GM23338 (cell line): ENCODE measurements at regions not wholly inside any gene's neighbourhood (a gene's known extent, or its start where the extent isn't known, plus 50 kb on each side); places are given as distances from the start of the nearest gene placed in this dataset.

ENCODE experiments used
- CREB1 ChIP-seq: fragments of 250-450 bp; sonication (Bioruptor Pico); IDR thresholded peaks from 2 replicates; pipeline ENCODE4 v1.5.0; 2020; ENCODE audit warnings: low read depth, mild to moderate bottlenecking, moderate library complexity
- EZH2 ChIP-seq: fragments of 200-600 bp; sonication (generic); IDR thresholded peaks from one replicate; pipeline ENCODE4 v1.8.0; 2017; ENCODE audit warnings: antibody characterized with exemption, mild to moderate bottlenecking, low read depth; ENCODE audit not compliant: unreplicated experiment
- EZH2phosphoT487 ChIP-seq: fragments of 200-600 bp; sonication (generic); IDR thresholded peaks from one replicate; pipeline ENCODE4 v1.8.1; 2018; ENCODE audit warnings: antibody characterized with exemption; ENCODE audit not compliant: unreplicated experiment
- JUNB ChIP-seq: IDR thresholded peaks from one replicate; pipeline ENCODE4 v1.6.1; 2016; ENCODE audit warnings: antibody characterized with exemption; ENCODE audit not compliant: unreplicated experiment
- NANOG ChIP-seq: IDR thresholded peaks from 2 replicates; pipeline ENCODE4 v1.6.1; 2016; ENCODE audit warnings: antibody characterized with exemption, borderline replicate concordance
- POLR2AphosphoS5 ChIP-seq: IDR thresholded peaks from 2 replicates; pipeline ENCODE4 v1.6.1; 2016; ENCODE audit warnings: antibody characterized with exemption, low read depth
- ZNF114 ChIP-seq: fragments of 250-450 bp; sonication (Bioruptor Pico); IDR thresholded peaks from 2 replicates; pipeline ENCODE4 v1.5.0; 2020; ENCODE audit warnings: mild to moderate bottlenecking, moderate library complexity
- TF ChIP-seq, protein P1 (sequence below), 2 experiments: fragments of 200-600 bp in 1 of 2; sonication (generic) in 1 of 2; conservative IDR thresholded peaks; 2 replicates each; pipeline versions ENCODE4 v1.5.1 to v1.6.1; 2016 to 2017; ENCODE audit warnings: antibody characterized with exemption in 2 of 2, low read depth in 2 of 2, mild to moderate bottlenecking in 2 of 2, moderate library complexity in 1 of 2
- TF ChIP-seq, protein P2 (sequence below): IDR thresholded peaks from 2 replicates; pipeline ENCODE4 v1.6.1; 2016; ENCODE audit warnings: antibody characterized with exemption
- TF ChIP-seq, protein P3 (sequence below): IDR thresholded peaks from one replicate; pipeline ENCODE4 v1.6.1; 2018; ENCODE audit warnings: antibody characterized with exemption; ENCODE audit not compliant: unreplicated experiment

DNA sequence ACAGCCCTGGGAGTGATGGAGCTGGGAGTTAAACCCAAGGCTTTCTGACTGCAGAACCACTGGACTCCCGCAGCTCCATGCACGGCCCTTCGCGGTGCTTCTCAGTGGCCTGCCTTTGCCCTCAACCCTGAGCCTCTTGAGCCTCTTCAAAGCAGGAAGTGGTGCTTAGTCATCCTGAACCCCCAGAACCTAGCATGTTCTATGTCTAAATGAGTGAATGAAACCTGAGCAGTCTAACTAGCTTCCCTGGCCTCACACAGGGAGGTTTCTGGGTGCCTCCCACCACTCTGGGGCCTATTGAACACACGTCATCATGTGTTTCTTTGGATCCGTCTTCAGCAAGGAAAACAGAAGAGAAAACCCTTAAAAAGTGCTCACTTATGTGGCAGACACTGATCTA, 117.9 kb upstream of the SFSWAP start:
- TF ChIP-seq, protein P1, sequence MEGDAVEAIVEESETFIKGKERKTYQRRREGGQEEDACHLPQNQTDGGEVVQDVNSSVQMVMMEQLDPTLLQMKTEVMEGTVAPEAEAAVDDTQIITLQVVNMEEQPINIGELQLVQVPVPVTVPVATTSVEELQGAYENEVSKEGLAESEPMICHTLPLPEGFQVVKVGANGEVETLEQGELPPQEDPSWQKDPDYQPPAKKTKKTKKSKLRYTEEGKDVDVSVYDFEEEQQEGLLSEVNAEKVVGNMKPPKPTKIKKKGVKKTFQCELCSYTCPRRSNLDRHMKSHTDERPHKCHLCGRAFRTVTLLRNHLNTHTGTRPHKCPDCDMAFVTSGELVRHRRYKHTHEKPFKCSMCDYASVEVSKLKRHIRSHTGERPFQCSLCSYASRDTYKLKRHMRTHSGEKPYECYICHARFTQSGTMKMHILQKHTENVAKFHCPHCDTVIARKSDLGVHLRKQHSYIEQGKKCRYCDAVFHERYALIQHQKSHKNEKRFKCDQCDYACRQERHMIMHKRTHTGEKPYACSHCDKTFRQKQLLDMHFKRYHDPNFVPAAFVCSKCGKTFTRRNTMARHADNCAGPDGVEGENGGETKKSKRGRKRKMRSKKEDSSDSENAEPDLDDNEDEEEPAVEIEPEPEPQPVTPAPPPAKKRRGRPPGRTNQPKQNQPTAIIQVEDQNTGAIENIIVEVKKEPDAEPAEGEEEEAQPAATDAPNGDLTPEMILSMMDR (conservative IDR thresholded peaks at IDR 0.05; ENCODE audit: low read depth in 2 of 2) = no peak
- no peak for TF ChIP-seq EZH2
- TF ChIP-seq NANOG = no peak
- TF ChIP-seq POLR2AphosphoS5 = no peak
- no peak for TF ChIP-seq CREB1 (CRISPR knock-in tag)
- TF ChIP-seq EZH2phosphoT487 = no peak
- TF ChIP-seq, protein P2, sequence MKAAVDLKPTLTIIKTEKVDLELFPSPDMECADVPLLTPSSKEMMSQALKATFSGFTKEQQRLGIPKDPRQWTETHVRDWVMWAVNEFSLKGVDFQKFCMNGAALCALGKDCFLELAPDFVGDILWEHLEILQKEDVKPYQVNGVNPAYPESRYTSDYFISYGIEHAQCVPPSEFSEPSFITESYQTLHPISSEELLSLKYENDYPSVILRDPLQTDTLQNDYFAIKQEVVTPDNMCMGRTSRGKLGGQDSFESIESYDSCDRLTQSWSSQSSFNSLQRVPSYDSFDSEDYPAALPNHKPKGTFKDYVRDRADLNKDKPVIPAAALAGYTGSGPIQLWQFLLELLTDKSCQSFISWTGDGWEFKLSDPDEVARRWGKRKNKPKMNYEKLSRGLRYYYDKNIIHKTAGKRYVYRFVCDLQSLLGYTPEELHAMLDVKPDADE = no peak
- TF ChIP-seq, protein P3, sequence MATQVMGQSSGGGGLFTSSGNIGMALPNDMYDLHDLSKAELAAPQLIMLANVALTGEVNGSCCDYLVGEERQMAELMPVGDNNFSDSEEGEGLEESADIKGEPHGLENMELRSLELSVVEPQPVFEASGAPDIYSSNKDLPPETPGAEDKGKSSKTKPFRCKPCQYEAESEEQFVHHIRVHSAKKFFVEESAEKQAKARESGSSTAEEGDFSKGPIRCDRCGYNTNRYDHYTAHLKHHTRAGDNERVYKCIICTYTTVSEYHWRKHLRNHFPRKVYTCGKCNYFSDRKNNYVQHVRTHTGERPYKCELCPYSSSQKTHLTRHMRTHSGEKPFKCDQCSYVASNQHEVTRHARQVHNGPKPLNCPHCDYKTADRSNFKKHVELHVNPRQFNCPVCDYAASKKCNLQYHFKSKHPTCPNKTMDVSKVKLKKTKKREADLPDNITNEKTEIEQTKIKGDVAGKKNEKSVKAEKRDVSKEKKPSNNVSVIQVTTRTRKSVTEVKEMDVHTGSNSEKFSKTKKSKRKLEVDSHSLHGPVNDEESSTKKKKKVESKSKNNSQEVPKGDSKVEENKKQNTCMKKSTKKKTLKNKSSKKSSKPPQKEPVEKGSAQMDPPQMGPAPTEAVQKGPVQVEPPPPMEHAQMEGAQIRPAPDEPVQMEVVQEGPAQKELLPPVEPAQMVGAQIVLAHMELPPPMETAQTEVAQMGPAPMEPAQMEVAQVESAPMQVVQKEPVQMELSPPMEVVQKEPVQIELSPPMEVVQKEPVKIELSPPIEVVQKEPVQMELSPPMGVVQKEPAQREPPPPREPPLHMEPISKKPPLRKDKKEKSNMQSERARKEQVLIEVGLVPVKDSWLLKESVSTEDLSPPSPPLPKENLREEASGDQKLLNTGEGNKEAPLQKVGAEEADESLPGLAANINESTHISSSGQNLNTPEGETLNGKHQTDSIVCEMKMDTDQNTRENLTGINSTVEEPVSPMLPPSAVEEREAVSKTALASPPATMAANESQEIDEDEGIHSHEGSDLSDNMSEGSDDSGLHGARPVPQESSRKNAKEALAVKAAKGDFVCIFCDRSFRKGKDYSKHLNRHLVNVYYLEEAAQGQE = no peak
- TF ChIP-seq JUNB = no peak
- TF ChIP-seq ZNF114 (CRISPR knock-in tag) = no peak
